ENCODE measurements at regions not wholly inside any gene's neighbourhood (a gene's known extent, or its start where the extent isn't known, plus 50 kb on each side); places are given as distances from the start of the nearest gene placed in this dataset.
"Not testable (repeated sequence)": the region's sequence is repeated elsewhere in the genome, so short reads cannot be mapped to it uniquely, and the experiment has no call there.

DNA sequence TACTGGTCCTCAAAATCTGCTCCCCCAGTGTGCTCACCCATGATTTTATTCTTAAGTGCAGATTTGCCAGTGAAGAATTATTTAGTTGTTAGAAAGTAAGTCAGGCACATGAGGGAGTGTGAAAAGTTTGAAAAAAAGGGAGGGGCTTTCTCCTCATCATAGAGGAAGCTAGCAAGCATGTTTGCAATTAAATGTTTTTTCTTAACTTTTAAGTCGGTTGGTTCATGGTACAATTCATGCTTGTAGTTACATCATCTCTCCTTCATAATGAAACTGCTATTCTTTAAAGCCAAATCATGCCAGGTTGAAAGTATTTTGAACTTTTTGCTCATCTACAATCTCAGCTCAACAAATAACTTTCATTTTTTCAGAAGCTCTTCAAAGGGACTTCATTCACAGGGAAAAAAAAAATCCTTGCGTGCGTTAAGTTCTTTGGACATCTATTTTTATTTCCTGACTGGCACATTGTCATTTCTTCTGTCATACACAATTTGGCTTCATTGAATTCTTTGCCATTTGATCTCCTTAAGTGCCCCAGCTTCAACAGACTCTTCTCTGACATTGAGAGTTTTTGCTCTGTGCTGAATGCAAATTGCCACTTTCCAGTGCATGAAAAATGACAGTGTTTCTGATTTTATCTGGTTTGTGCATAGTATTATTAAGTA lies 456.9 kb downstream of the TMEM232 start:
- H3K9me3 Mint-ChIP-seq (ENCODE audit: unreplicated experiment), result no peaks in the 10 kb centered on the region
- no peak overlapping the region for H3K4me3 Mint-ChIP-seq (ENCODE audit: unreplicated experiment)
- no peaks in the 10 kb centered on the region for H3K4me1 Mint-ChIP-seq (ENCODE audit: low read depth, unreplicated experiment)
- TF ChIP-seq CTCF (IDR thresholded peaks at IDR 0.05; ENCODE audit: insufficient read depth in 1 of 2, low read depth in 1 of 2, low read length in 1 of 2, severe bottlenecking in 1 of 2, unreplicated experiment in 1 of 2), result no peak
- ChIA-PET CTCF (no interaction called here), POLR2A (no interaction called here)
- H3K27me3 ChIP-seq (replicated peaks; ENCODE audit: control insufficient read depth, insufficient read depth, low read length), result no peaks in the 10 kb centered on the region
- H3K36me3 Mint-ChIP-seq (ENCODE audit: insufficient read depth, unreplicated experiment), result no peaks in the 10 kb centered on the region
- H3K27me3 Mint-ChIP-seq (ENCODE audit: insufficient read depth, unreplicated experiment), result no peaks in the 10 kb centered on the region
- H3K27ac Mint-ChIP-seq (ENCODE audit: unreplicated experiment), result no peak overlapping the region
- H3K36me3 ChIP-seq (ENCODE audit: control insufficient read depth, insufficient read depth, low read length), result no peaks in the 10 kb centered on the region
- no TSS peak for BruUV-seq (replicated peaks)
- H3K4me3 ChIP-seq (ENCODE audit: low read depth, low read length), result no peak overlapping the region
- intact Hi-C loops (cut with micrococcal nuclease; ENCODE audit: unreplicated experiment), result no loop called here
- H3K4me1 ChIP-seq, result no peaks in the 10 kb centered on the region
- H3K9me3 ChIP-seq, result no peaks in the 10 kb centered on the region
- DNase-seq, result no peak

DNA sequence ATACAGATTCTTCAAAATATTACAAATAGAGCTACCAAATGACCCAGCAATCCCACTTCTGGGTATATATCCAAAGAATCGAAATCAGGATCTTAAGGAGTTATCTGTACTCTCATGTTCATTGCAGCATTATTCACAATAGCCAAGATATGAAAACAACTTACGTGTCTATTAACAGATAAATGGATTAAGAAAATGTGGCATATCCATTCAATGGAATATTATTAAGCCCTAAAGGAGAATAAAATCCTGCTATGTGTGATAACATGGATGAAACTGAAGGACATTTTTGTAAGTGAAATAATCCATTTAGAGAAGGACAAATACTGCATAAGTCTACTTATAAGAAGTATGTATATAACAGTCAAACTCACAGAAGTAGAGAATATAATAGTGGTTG lies 450.6 kb downstream of the TMEM232 start:
- CTCF ChIA-PET, result no interaction called here
- POLR2A ChIA-PET, result no interaction called here
- Histone ChIP-seq H3K4me3 (ENCODE audit: low read depth, low read length) (no peak overlapping the region), H3K27me3 (replicated peaks; ENCODE audit: control insufficient read depth, insufficient read depth, low read length) (no peaks in the 10 kb centered on the region), H3K36me3 (ENCODE audit: control insufficient read depth, insufficient read depth, low read length) (no peaks in the 10 kb centered on the region), H3K4me1 (no peaks in the 10 kb centered on the region), H3K9me3 (peaks cover 3% of the 10 kb centered on the region; the same call in 1 of the 2 replicates)
- Mint-ChIP-seq H3K36me3 (ENCODE audit: insufficient read depth, unreplicated experiment) (no peaks in the 10 kb centered on the region), H3K4me1 (ENCODE audit: low read depth, unreplicated experiment) (no peaks in the 10 kb centered on the region), H3K27ac (ENCODE audit: unreplicated experiment) (no peak overlapping the region), H3K4me3 (ENCODE audit: unreplicated experiment) (no peak overlapping the region), H3K9me3 (ENCODE audit: unreplicated experiment) (no peaks in the 10 kb centered on the region), H3K27me3 (ENCODE audit: insufficient read depth, unreplicated experiment) (no peaks in the 10 kb centered on the region)
- BruUV-seq (replicated peaks), result no TSS peak
- intact Hi-C loops (cut with micrococcal nuclease; ENCODE audit: unreplicated experiment), result no loop called here
- no peak for DNase-seq
- no peak for TF ChIP-seq CTCF (IDR thresholded peaks at IDR 0.05; ENCODE audit: insufficient read depth in 1 of 2, low read depth in 1 of 2, low read length in 1 of 2, severe bottlenecking in 1 of 2, unreplicated experiment in 1 of 2)

DNA sequence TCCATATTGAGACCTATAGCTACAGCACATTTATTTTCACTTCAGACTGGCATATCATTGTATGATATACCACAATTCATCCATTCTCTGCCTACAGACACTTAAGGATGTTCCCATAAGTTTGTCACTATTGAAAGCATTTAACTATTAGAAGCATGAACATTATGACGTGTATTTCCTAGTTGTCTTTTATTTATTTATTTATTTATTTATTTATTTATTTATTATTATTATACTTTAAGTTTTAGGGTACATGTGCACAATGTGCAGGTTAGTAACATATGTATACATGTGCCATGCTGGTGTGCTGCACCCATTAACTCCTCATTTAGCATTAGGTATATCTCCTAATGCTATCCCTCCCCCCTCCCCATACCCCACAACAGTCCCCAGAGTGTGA lies 448.0 kb downstream of the TMEM232 start:
- DNase-seq; H3K36me3 ChIP-seq (ENCODE audit: control insufficient read depth, insufficient read depth, low read length); intact Hi-C loops (cut with micrococcal nuclease; ENCODE audit: unreplicated experiment); H3K4me1 Mint-ChIP-seq (ENCODE audit: low read depth, unreplicated experiment); POLR2A ChIA-PET; H3K27me3 ChIP-seq (replicated peaks; ENCODE audit: control insufficient read depth, insufficient read depth, low read length); H3K27ac Mint-ChIP-seq (ENCODE audit: unreplicated experiment); H3K27me3 Mint-ChIP-seq (ENCODE audit: insufficient read depth, unreplicated experiment); H3K4me3 ChIP-seq (ENCODE audit: low read depth, low read length); H3K4me3 Mint-ChIP-seq (ENCODE audit: unreplicated experiment); BruUV-seq (replicated peaks); H3K36me3 Mint-ChIP-seq (ENCODE audit: insufficient read depth, unreplicated experiment); CTCF ChIA-PET; H3K4me1 ChIP-seq; H3K9me3 ChIP-seq: not testable (repeated sequence)
- peaks cover 25% of the 10 kb centered on the region for H3K9me3 Mint-ChIP-seq (ENCODE audit: unreplicated experiment)

GRCh38 chr5:110284121-110284520 lies 442.4 kb downstream of the TMEM232 start:
- intact Hi-C loops (cut with micrococcal nuclease; ENCODE audit: unreplicated experiment); H3K4me1 Mint-ChIP-seq (ENCODE audit: low read depth, unreplicated experiment); H3K4me3 ChIP-seq (ENCODE audit: low read depth, low read length); H3K27me3 Mint-ChIP-seq (ENCODE audit: insufficient read depth, unreplicated experiment); CTCF ChIA-PET; H3K36me3 ChIP-seq (ENCODE audit: control insufficient read depth, insufficient read depth, low read length); POLR2A ChIA-PET; H3K4me1 ChIP-seq; DNase-seq; BruUV-seq (replicated peaks); H3K9me3 ChIP-seq; H3K4me3 Mint-ChIP-seq (ENCODE audit: unreplicated experiment); H3K27me3 ChIP-seq (replicated peaks; ENCODE audit: control insufficient read depth, insufficient read depth, low read length); H3K36me3 Mint-ChIP-seq (ENCODE audit: insufficient read depth, unreplicated experiment); H3K27ac Mint-ChIP-seq (ENCODE audit: unreplicated experiment): not testable (repeated sequence)
- H3K9me3 Mint-ChIP-seq (ENCODE audit: unreplicated experiment), result peaks cover 28% of the 10 kb centered on the region
